ENCODE measurements at regions not wholly inside any gene's neighbourhood (a gene's known extent, or its start where the extent isn't known, plus 50 kb on each side); places are given as distances from the start of the nearest gene placed in this dataset.

GRCh38 chr6:126233192-126233591, 106.7 kb upstream of the CENPW start:
- no peak for TF ChIP-seq POLR2A (IDR thresholded peaks at IDR 0.05)
- TF ChIP-seq CTCF (IDR thresholded peaks at IDR 0.05) = no peak
- no peak for TF ChIP-seq POLR2AphosphoS5 (IDR thresholded peaks at IDR 0.05)
